HG02840 (cell line): ENCODE measurements at regions not wholly inside any gene's neighbourhood (a gene's known extent, or its start where the extent isn't known, plus 50 kb on each side); places are given as distances from the start of the nearest gene placed in this dataset.

Experiments used
- ATAC-seq: cut with Tn5 transposase; IDR thresholded peaks from one replicate; pipeline ENCODE4 v1.9.1; 2021; ENCODE audit warnings: mild to moderate bottlenecking, moderate library complexity, moderate number of reproducible peaks; ENCODE audit not compliant: unreplicated experiment, low FRiP score

GRCh38 chr11:23976426-23976825 is 520.4 kb upstream of the LUZP2 start:
- no peak for ATAC-seq

- ATAC-seq: no peak
These were observed 520.0 kb upstream of the LUZP2 start for GRCh38 chr11:23976841-23977271.

- no peak for ATAC-seq
These were observed 508.4 kb upstream of the LUZP2 start for GRCh38 chr11:23988381-23989006.

GRCh38 chr11:23990346-23991164 is 506.3 kb upstream of the LUZP2 start:
- ATAC-seq: no peak

- ATAC-seq: no peak
These were observed 505.7 kb upstream of the LUZP2 start for GRCh38 chr11:23991165-23991539.

- no peak for ATAC-seq
These were observed 501.0 kb upstream of the LUZP2 start for GRCh38 chr11:23995891-23996290.

GRCh38 chr11:23997356-23997755 is 499.5 kb upstream of the LUZP2 start:
- no peak for ATAC-seq

- ATAC-seq: no peak
These were observed 491.5 kb upstream of the LUZP2 start for GRCh38 chr11:24005202-24005876.

- no peak for ATAC-seq
These were observed 453.0 kb upstream of the LUZP2 start for GRCh38 chr11:24043842-24044241.

- ATAC-seq: no peak
These were observed 450.1 kb upstream of the LUZP2 start for GRCh38 chr11:24046731-24047130.

GRCh38 chr11:24056051-24056450 is 440.8 kb upstream of the LUZP2 start:
- no peak for ATAC-seq

GRCh38 chr11:24060125-24060524 is 436.7 kb upstream of the LUZP2 start:
- no peak for ATAC-seq

- no peak for ATAC-seq
These were observed 432.4 kb upstream of the LUZP2 start for GRCh38 chr11:24064309-24064903.

- ATAC-seq: no peak
These were observed 428.7 kb upstream of the LUZP2 start for GRCh38 chr11:24068197-24068596.

GRCh38 chr11:24070435-24070834 is 426.4 kb upstream of the LUZP2 start:
- ATAC-seq: no peak

GRCh38 chr11:24078018-24078417 is 418.8 kb upstream of the LUZP2 start:
- no peak for ATAC-seq

- ATAC-seq: no peak
These were observed 414.6 kb upstream of the LUZP2 start for GRCh38 chr11:24082241-24082640.

GRCh38 chr11:24082860-24083259 is 414.0 kb upstream of the LUZP2 start:
- ATAC-seq: no peak

- ATAC-seq: no peak
These were observed 411.9 kb upstream of the LUZP2 start for GRCh38 chr11:24084956-24085355.

GRCh38 chr11:24086921-24087320 is 409.9 kb upstream of the LUZP2 start:
- no peak for ATAC-seq

GRCh38 chr11:24091594-24091993 is 405.3 kb upstream of the LUZP2 start:
- ATAC-seq: no peak
